GM12874 (cell line): ENCODE measurements at regions not wholly inside any gene's neighbourhood (a gene's known extent, or its start where the extent isn't known, plus 50 kb on each side); places are given as distances from the start of the nearest gene placed in this dataset.
A peak's percentile ranks its signal among the peaks of the same experiment; 100 is the strongest.

Source experiments
- TF ChIP-seq, protein P1 (sequence below): IDR thresholded peaks from 2 replicates; pipeline ENCODE4 v1.5.1; 2011; ENCODE audit warnings: low read depth, mild to moderate bottlenecking, control low read depth, low read length, moderate library complexity; ENCODE audit not compliant: insufficient read depth

- TF ChIP-seq, protein P1, sequence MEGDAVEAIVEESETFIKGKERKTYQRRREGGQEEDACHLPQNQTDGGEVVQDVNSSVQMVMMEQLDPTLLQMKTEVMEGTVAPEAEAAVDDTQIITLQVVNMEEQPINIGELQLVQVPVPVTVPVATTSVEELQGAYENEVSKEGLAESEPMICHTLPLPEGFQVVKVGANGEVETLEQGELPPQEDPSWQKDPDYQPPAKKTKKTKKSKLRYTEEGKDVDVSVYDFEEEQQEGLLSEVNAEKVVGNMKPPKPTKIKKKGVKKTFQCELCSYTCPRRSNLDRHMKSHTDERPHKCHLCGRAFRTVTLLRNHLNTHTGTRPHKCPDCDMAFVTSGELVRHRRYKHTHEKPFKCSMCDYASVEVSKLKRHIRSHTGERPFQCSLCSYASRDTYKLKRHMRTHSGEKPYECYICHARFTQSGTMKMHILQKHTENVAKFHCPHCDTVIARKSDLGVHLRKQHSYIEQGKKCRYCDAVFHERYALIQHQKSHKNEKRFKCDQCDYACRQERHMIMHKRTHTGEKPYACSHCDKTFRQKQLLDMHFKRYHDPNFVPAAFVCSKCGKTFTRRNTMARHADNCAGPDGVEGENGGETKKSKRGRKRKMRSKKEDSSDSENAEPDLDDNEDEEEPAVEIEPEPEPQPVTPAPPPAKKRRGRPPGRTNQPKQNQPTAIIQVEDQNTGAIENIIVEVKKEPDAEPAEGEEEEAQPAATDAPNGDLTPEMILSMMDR = no peak
Measured at GRCh38 chr5:34455098-34455497, 201.0 kb upstream of the RAI14 start.

GRCh38 chr5:34459908-34460307, 196.2 kb upstream of the RAI14 start:
- TF ChIP-seq, protein P1 = no peak

DNA sequence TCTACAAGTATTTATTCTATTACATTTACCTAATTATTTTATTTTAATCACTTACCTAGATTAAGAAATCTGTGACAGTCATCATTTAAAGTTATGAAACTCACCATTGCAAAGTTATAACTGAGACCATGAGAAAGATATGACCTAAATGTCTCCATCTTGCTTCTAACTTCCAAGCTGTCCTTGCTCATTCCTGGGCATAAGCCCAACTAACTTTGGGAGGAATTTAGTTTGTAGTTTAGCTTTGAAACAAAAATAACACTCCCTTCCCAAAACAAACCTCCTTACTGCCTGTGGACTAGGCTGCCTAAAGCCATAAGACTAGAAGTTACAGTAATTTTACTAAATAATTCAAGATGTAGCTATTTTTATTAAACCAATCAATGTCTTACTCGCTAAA, 195.6 kb upstream of the RAI14 start:
- TF ChIP-seq, protein P1 = no peak

DNA sequence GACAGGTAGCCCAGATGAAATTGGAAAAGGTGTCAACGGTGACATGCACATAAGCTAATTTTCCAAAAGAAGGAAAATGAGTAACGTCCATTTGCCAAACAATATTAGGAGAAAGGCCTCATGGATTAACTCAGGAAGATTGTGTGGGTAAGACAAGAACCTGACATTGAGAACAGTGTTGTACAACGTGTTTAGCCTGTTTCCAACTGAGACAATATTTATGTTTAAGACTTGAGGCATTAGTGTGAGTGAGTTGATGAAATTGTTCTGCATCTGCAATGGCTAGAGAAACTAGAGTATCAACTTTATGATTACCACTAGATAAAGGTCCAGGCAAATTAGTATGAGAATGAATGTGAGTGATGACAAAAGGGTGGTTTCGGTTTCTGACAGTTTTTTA, 191.3 kb upstream of the RAI14 start:
- TF ChIP-seq, protein P1 = no peak

DNA sequence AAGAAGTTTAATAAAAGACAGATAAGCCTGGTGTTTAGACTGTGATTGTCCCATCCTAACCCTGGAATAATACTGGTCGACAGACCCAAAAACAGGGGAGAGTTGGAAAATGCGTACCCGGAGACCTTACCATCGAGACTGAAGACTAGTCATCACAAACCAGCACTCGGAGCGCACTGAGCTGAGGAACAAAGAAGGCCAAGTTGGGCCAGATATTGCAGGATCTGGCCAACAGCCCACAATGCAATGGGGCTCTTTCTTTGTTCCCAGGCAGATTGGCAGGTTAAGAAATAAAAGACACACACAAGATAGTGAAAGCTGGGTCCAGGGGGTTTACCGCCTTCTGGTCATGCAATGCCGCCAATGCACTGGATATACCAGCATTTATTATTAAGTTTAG, 188.7 kb upstream of the RAI14 start:
- TF ChIP-seq, protein P1 = no peak

GRCh38 chr5:34469971-34470370, 186.2 kb upstream of the RAI14 start:
- TF ChIP-seq, protein P1 = no peak

DNA sequence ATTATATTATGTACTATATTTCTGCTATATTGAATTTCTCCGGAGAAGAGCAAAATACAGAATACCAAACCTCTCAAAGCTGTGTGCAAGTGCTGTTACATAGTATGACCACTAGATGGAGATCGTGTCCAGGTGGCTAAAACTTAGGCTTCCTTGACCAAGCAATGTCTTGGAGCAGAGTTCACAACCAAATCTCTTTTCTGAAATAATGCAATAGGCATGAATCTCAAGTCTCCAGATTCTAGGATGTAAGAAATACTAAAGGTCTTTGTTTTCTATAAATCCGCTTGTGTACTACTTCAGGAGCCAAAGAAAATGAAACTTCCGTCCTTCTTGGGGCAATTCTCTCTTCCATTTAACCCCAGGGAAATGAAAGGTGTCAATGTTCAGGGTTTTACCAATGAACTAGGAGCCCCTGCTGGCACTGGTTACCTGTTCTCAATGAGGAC, 181.5 kb upstream of the RAI14 start:
- TF ChIP-seq, protein P1 = peak; percentile 85
